ENCODE measurements at regions not wholly inside any gene's neighbourhood (a gene's known extent, or its start where the extent isn't known, plus 50 kb on each side); places are given as distances from the start of the nearest gene placed in this dataset.
A peak's percentile ranks its signal among the peaks of the same experiment; 100 is the strongest.
"Not testable (repeated sequence)": the region's sequence is repeated elsewhere in the genome, so short reads cannot be mapped to it uniquely, and the experiment has no call there.

DNA sequence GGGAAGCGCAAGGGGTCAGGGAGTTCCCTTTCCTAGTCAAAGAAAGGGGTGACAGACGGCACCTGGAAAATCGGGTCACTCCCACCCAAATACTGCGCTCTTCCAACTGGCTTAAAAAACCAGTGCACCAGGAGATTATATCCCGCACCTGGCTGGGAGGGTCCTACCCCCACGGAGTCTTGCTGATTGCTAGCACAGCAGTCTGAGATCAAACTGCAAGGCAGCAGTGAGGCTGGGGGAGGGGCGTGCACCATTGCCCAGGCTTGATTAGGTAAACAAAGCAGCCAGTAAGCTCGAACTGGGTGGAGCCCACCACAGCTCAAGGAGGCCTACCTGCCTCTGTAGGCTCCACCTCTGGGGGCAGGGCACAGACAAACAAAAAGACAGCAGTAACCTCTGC, 726.0 kb upstream of the MANEA start:
- BruUV-seq (replicated peaks); H2AFZ ChIP-seq; H3F3A ChIP-seq (ENCODE audit: insufficient read depth, low read depth); H4K20me1 ChIP-seq (ENCODE audit: insufficient read depth); H3K79me2 ChIP-seq (ENCODE audit: low read depth); CTCF ChIA-PET; H3K27ac ChIP-seq; H3K9me2 ChIP-seq (ENCODE audit: insufficient read depth); H3K36me3 ChIP-seq (ENCODE audit: low read depth); H3K4me3 ChIP-seq; POLR2A ChIA-PET (ENCODE audit: unreplicated experiment); H3K9me3 ChIP-seq (ENCODE audit: insufficient read depth, low read depth); H3K27me3 ChIP-seq (ENCODE audit: insufficient read depth, low read depth); intact Hi-C loops (cut with micrococcal nuclease; ENCODE audit: unreplicated experiment); H3K4me1 ChIP-seq (replicated peaks; ENCODE audit: insufficient read depth); H3K4me2 ChIP-seq: not testable (repeated sequence)
- DNase-seq: peak in 1 of 2 experiments; percentile 2

- Histone ChIP-seq H2AFZ (no peak overlapping the region), H3K4me1 (replicated peaks; ENCODE audit: insufficient read depth) (no peaks in the 10 kb centered on the region), H3F3A (ENCODE audit: insufficient read depth, low read depth) (no peaks in the 10 kb centered on the region; the same call in 1 of the 2 replicates), H4K20me1 (ENCODE audit: insufficient read depth) (no peaks in the 10 kb centered on the region), H3K9me2 (ENCODE audit: insufficient read depth) (no peaks in the 10 kb centered on the region), H3K27me3 (ENCODE audit: insufficient read depth, low read depth) (no peaks in the 10 kb centered on the region), H3K4me3 (no peak overlapping the region), H3K9me3 (ENCODE audit: insufficient read depth, low read depth) (no peaks in the 10 kb centered on the region; the same call in 1 of the 2 replicates), H3K27ac (no peak overlapping the region), H3K36me3 (ENCODE audit: low read depth) (no peaks in the 10 kb centered on the region), H3K79me2 (ENCODE audit: low read depth) (no peaks in the 10 kb centered on the region), H3K4me2 (no peak overlapping the region)
- no peak for DNase-seq
- POLR2A ChIA-PET (ENCODE audit: unreplicated experiment): no interaction called here
- intact Hi-C loops (cut with micrococcal nuclease; ENCODE audit: unreplicated experiment): no loop called here
- CTCF ChIA-PET: no interaction called here
- no TSS peak for BruUV-seq (replicated peaks)
- TF ChIP-seq EZH2 (IDR thresholded peaks at IDR 0.05; ENCODE audit: low read depth) (no peak), CTCF (conservative IDR thresholded peaks at IDR 0.05) (no peak)
Measured at GRCh38 chr6:94845742-94846141, 731.6 kb upstream of the MANEA start.

DNA sequence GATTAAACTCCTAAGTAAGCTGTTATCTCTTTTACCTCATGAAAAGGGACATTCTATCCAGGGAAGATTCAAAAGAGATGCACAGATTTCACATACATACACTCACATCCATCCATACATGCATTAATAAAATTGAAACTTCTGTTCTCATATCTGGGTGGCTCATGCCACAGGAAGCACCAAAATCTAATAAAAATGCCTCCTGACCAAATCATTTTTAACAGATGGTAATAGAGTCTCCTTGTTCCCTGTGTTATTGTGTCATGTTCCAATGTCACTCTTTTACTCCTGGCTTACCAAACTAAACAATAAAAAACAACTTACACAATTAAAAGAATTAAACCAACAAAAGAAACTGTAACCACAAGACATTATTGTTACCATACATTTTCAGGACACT, 742.1 kb upstream of the MANEA start:
- Histone ChIP-seq H3F3A (ENCODE audit: insufficient read depth, low read depth) (no peaks in the 10 kb centered on the region), H3K36me3 (ENCODE audit: low read depth) (no peaks in the 10 kb centered on the region), H3K4me1 (replicated peaks; ENCODE audit: insufficient read depth) (no peaks in the 10 kb centered on the region), H3K9me3 (ENCODE audit: insufficient read depth, low read depth) (no peaks in the 10 kb centered on the region), H3K9me2 (ENCODE audit: insufficient read depth) (no peaks in the 10 kb centered on the region), H3K79me2 (ENCODE audit: low read depth) (no peaks in the 10 kb centered on the region), H2AFZ (no peak overlapping the region), H3K4me2 (no peak overlapping the region), H3K27me3 (ENCODE audit: insufficient read depth, low read depth) (no peaks in the 10 kb centered on the region), H4K20me1 (ENCODE audit: insufficient read depth) (no peaks in the 10 kb centered on the region), H3K4me3 (no peak overlapping the region), H3K27ac (no peak overlapping the region)
- CTCF ChIA-PET: no interaction called here
- TF ChIP-seq EZH2 (IDR thresholded peaks at IDR 0.05; ENCODE audit: low read depth) (no peak), CTCF (conservative IDR thresholded peaks at IDR 0.05) (no peak)
- POLR2A ChIA-PET (ENCODE audit: unreplicated experiment): no interaction called here
- BruUV-seq (replicated peaks): no TSS peak
- intact Hi-C loops (cut with micrococcal nuclease; ENCODE audit: unreplicated experiment): no loop called here
- no peak for DNase-seq

DNA sequence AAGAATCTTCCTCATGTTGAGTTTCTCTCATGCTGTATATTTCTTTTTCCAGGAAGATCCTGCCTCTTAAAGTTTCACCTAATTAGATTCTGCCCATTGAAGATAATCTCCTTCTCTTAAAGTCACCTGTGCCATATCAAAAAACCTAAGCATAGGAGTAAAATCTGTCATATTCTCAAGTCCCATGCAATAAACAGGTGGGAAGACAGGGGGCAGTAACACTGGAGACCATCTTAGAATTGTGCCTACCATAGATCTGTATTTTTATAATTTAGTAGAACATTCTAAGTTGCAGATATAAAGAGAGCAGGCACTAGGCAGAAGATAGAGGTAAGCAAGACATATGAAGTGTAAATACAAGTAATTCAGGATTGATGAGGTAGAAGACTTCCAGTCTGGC, 763.5 kb upstream of the MANEA start:
- CTCF ChIA-PET: no interaction called here

More for the DNA sequence above, 763.5 kb upstream of the MANEA start:
- Histone ChIP-seq H3K4me2 (no peak overlapping the region), H4K20me1 (ENCODE audit: insufficient read depth) (no peaks in the 10 kb centered on the region), H3K36me3 (ENCODE audit: low read depth) (no peaks in the 10 kb centered on the region), H3K79me2 (ENCODE audit: low read depth) (no peaks in the 10 kb centered on the region), H3K27ac (no peak overlapping the region), H3K4me3 (no peak overlapping the region), H3K27me3 (ENCODE audit: insufficient read depth, low read depth) (no peaks in the 10 kb centered on the region), H3K9me3 (ENCODE audit: insufficient read depth, low read depth) (no peaks in the 10 kb centered on the region), H3F3A (ENCODE audit: insufficient read depth, low read depth) (no peaks in the 10 kb centered on the region), H2AFZ (no peak overlapping the region), H3K9me2 (ENCODE audit: insufficient read depth) (no peaks in the 10 kb centered on the region), H3K4me1 (replicated peaks; ENCODE audit: insufficient read depth) (no peaks in the 10 kb centered on the region)
- DNase-seq: no peak
- intact Hi-C loops (cut with micrococcal nuclease; ENCODE audit: unreplicated experiment): no loop called here
- TF ChIP-seq EZH2 (IDR thresholded peaks at IDR 0.05; ENCODE audit: low read depth): no peak
- TF ChIP-seq CTCF (conservative IDR thresholded peaks at IDR 0.05): peak; percentile 28; the same call in 1 of the 2 replicates
- no TSS peak for BruUV-seq (replicated peaks)
- POLR2A ChIA-PET (ENCODE audit: unreplicated experiment): no interaction called here
